C4-2B (cell line): ENCODE measurements at regions not wholly inside any gene's neighbourhood (a gene's known extent, or its start where the extent isn't known, plus 50 kb on each side); places are given as distances from the start of the nearest gene placed in this dataset.

Experiments used
- H3K27ac ChIP-seq: fragments of 450-650 bp; 2 replicates; pipeline ENCODE4 v1.5.1; 2017
- CTCF ChIP-seq: fragments of 450-650 bp; conservative IDR thresholded peaks from 2 replicates; pipeline ENCODE4 v1.5.1; 2017; ENCODE audit warnings: mild to moderate bottlenecking
- ZFX ChIP-seq: fragments of 450-650 bp; IDR thresholded peaks from 2 replicates; pipeline ENCODE4 v1.6.1; 2017

- TF ChIP-seq CTCF = no peak
- no peak for TF ChIP-seq ZFX
- no peak overlapping the region for H3K27ac ChIP-seq
Measured at GRCh38 chr4:81714291-81714690, 242.6 kb upstream of the RASGEF1B start.

GRCh38 chr4:81712714-81713113 is 241.0 kb upstream of the RASGEF1B start:
- no peak for TF ChIP-seq ZFX
- no peak for TF ChIP-seq CTCF
- no peak overlapping the region for H3K27ac ChIP-seq

- no peak for TF ChIP-seq ZFX
- no peak for TF ChIP-seq CTCF
Measured at GRCh38 chr4:81704461-81704860, 232.8 kb upstream of the RASGEF1B start.

GRCh38 chr4:81700189-81700588 is 228.5 kb upstream of the RASGEF1B start:
- no peak overlapping the region for H3K27ac ChIP-seq
- TF ChIP-seq CTCF (no peak), ZFX (no peak)

More at GRCh38 chr4:81704461-81704860, 232.8 kb upstream of the RASGEF1B start:
- H3K27ac ChIP-seq = no peak overlapping the region

- no peak overlapping the region for H3K27ac ChIP-seq
- TF ChIP-seq ZFX = no peak
- no peak for TF ChIP-seq CTCF
Measured at GRCh38 chr4:81698538-81699296, 227.0 kb upstream of the RASGEF1B start.

GRCh38 chr4:81694176-81694913 is 222.6 kb upstream of the RASGEF1B start:
- no peak overlapping the region for H3K27ac ChIP-seq
- TF ChIP-seq CTCF (no peak), ZFX (no peak)

- no peak for TF ChIP-seq CTCF
- TF ChIP-seq ZFX = no peak
- no peak overlapping the region for H3K27ac ChIP-seq
Measured at GRCh38 chr4:81690871-81691270, 219.2 kb upstream of the RASGEF1B start.
